HG03565 (cell line): ENCODE measurements at regions not wholly inside any gene's neighbourhood (a gene's known extent, or its start where the extent isn't known, plus 50 kb on each side); places are given as distances from the start of the nearest gene placed in this dataset.

Source experiments
- ATAC-seq: cut with Tn5 transposase; IDR thresholded peaks from one replicate; pipeline ENCODE4 v1.9.1; 2021; ENCODE audit warnings: mild to moderate bottlenecking, moderate library complexity; ENCODE audit not compliant: unreplicated experiment

DNA sequence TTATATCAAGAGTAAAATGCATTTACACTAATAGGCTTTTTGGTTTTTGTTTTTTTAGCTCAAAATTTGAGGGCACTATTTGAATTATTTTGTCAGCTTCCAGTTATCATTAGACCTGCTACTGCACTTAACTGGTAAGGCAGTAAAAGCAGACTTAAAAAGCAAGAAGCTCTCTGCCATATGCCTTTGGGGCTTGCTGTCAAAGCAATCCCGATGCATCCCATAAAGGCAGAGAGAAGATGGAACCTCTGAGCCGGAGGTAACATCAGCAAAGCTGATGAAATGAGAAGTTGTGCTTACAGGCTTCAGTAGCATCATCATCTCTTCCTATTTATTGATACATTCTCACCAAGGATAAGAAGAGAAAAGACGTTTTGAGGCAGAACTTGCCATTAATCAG is 1414.3 kb upstream of the CDH6 start:
- ATAC-seq: no peak

DNA sequence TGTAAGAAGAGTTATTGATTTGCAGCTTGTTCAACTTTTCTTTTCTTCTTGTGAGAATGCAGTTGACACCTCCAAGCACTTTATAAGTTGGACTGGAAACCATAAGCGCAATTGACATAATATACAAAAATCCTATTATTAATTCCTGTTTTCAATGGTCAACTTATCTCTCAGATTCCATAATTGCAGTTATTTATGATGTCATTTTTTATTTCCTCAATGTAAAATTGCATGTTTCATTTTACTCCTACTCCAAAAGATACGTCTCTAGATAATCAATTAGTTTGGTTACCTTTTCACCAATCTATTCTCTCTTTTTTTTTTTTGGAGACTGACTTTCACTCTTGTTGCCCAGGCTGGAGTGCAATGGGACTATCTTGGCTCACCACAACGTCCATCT is 1416.1 kb upstream of the CDH6 start:
- no peak for ATAC-seq

GRCh38 chr5:29770936-29771335 is 1422.5 kb upstream of the CDH6 start:
- no peak for ATAC-seq

- ATAC-seq: no peak
Observed at GRCh38 chr5:29769474-29769873, 1424.0 kb upstream of the CDH6 start.

DNA sequence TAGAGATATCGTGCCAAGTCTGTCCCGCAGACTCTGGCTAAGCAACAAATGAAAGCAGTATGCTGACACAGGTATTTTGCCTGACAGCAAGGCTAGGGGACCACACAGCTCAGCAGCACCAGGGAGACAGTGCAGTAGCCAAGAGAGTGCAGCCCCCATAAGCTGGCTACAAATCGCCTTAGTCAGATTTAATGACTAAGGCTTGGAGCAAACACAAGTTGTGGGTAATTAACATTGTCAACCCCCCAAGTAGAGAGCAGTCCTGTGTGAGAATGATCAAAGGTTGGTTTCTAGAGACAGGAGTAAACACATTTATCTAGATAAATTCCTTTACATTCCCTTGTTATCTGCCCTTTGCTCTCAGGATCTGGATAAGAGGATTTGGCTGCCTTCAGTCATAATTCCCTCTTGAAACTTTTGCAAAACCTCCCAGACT is 1434.5 kb upstream of the CDH6 start:
- ATAC-seq: no peak

GRCh38 chr5:29750453-29750852 is 1443.0 kb upstream of the CDH6 start:
- ATAC-seq: no peak

DNA sequence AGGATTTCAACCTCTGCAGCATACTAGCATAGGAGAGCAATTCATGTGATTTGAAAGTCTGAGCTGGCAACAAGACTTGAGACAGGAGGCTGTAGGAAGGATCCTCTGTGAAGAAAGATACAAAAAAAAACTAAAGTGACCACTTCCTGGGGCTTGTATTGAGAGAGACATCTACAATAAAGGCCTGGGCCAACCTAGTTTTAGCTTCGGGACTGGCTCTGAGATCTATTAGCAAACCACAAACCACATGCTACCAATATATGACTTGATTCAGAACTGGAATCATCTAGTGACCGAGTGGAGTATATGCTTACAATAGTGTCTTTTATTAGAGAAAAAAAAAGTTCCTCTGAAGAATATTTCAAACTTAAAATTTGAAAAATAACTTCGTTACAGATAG is 1448.9 kb upstream of the CDH6 start:
- no peak for ATAC-seq

- ATAC-seq: no peak
Observed at GRCh38 chr5:29720954-29721353, 1472.5 kb upstream of the CDH6 start.

- no peak for ATAC-seq
Observed at GRCh38 chr5:29719171-29719570, 1474.3 kb upstream of the CDH6 start.

DNA sequence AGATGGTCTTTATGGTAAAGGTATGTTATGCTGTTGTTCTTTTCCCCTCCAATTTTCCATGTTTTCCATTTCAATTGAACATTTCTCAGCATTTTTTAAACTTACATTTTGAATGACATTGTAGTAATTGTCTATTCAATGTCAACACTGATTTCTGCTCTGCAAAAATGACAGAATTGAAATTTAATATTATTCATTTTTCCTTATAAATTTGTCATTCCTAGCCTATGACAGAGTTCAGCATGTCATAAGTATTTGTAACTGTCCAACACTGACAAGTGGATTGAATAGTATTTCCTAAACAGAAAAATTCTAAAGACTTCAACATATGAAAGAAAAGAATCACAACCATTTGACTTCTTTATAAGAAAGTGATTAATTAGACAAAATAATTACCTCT is 1478.3 kb upstream of the CDH6 start:
- no peak for ATAC-seq

DNA sequence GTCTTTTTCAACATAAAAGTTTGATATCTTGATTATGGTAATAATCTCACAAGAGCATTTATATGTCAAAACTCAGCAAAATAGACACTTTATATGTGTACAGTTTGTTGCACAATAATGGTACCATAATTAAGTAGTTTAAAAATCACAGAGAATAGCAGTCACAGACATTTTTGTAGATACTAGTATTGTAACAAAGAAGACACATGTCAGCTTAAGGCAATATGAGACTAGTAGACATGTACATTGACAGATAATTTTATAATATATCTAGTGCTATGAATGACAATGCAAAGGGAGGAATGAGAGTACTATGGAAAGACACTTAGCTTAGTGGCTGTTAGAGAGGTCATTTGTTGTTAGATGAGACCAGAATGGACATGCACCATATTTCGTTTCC is 1490.6 kb upstream of the CDH6 start:
- no peak for ATAC-seq

DNA sequence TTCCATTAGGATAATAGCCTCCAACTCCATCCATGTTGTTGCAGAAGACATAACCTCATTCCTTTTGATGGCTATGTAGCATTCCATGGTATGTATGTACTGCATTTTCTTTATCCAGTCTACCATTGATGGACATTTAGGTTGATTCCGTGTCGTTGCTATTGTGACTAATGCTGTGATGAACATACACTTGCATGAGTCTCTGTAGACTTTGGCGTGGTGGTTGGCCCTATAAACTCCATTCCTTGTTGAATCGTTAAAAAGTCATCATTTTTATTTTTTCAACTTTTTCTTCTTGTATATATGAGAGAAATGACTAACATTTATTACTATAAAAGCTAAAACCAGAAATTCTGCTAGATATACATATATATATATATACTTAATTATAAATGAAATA is 1491.9 kb upstream of the CDH6 start:
- ATAC-seq: no peak

DNA sequence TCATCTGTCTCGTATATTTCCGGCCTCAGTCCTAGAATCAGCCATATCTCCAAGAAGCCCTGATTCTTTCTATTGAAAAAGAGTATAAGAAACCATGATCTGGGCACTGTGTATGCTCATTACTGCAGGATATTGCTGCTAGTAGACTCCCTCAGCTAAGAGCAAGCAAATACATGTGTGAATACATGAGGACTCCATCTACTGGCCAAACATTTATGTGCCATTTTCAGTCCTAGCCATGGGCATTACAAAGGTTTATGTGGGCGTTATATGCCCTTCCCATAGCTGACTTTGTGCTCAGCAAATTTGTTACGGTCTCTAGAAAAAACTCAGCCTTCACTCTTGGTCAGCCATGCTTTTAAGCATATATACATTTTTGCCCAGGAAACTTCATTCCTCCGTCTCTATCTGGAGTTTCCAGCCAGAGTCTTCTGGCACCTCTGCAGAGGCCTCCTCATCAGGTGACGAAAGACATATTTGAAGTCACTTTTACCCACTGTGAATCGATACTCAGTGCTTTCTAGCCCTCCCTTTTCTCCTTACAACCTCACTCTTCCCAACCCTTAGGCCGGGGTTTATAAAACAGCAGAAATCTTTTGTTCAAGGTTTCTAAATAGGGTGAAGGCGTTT is 1495.6 kb upstream of the CDH6 start:
- ATAC-seq: no peak

- ATAC-seq: no peak
Observed at GRCh38 chr5:29697278-29697677, 1496.2 kb upstream of the CDH6 start.

GRCh38 chr5:29672678-29673077 is 1520.8 kb upstream of the CDH6 start:
- no peak for ATAC-seq

- ATAC-seq: no peak
Observed at GRCh38 chr5:29662876-29663275, 1530.6 kb upstream of the CDH6 start.

DNA sequence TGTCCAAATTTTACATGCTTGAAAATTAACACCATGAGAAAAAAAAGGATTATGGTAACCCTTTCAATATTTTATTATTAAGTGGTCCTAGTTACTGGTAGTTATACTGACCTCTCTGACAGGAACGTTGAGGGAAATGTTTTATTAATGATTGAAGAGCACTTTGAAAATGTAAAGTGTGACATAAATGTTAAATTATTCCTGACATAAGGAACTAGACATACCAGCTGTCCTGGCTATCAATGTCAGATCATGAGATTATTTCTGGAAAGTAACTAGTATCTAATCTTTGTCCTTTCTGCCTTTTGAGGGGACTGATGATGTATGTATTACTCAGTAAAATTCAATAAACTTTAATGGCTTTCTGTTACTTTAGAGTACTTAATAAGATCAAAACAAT is 1538.5 kb upstream of the CDH6 start:
- ATAC-seq: no peak

GRCh38 chr5:29649321-29649720 is 1544.2 kb upstream of the CDH6 start:
- no peak for ATAC-seq

DNA sequence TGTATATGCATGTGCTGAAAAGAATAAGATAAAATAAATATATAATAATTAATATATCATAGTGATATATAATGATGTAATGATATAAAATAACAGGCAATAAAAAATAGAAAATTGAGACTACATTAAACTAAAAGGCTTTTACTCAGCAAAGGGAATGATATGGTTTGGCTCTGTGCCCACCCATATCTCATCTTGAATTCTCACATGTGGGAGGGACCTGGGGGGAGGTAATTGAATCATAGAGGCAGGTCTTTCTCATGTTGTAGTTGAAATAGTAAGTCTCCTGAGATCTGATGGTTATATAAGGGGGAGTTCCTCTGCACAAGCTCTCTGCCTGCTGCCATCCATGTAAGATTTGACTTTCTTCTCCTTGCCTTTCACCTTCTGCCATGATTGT is 1550.9 kb upstream of the CDH6 start:
- no peak for ATAC-seq

DNA sequence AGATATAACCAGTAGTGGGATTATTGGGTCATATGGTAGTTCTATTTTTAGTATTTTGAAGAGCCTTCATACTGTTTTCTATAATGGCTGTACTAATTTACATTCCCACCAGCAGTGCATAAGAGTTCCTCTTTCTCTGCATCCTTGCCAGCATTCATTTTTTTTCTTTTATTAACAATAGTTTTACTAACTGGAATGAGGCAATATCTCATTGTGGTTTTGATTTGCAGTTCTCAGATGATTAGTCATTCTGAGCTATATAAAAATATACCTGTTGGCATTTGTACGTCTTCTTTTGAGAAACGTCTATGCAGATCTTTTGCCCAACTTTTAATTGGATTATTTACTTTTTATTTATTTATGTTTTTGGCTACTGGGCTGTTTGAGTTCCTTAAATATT is 1579.3 kb upstream of the CDH6 start:
- ATAC-seq: no peak

DNA sequence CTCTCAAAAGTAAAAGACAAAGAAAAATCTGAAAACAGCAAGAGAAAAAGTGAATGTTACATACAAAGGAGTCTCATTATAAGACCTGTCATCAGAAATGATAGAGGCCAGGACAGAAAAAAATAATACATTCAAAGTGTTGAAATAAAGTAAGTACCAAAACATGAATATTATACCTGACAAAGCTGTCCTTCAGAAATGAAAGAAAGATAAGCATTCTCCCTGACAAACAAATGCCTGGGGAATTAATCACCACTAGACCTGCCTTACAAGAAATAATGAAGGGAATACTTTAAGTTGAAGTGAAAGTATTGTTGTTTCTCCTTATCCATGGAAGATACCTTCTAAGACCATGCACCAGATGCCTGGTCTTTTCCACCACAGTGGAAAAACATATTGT is 1605.2 kb upstream of the CDH6 start:
- ATAC-seq: no peak

DNA sequence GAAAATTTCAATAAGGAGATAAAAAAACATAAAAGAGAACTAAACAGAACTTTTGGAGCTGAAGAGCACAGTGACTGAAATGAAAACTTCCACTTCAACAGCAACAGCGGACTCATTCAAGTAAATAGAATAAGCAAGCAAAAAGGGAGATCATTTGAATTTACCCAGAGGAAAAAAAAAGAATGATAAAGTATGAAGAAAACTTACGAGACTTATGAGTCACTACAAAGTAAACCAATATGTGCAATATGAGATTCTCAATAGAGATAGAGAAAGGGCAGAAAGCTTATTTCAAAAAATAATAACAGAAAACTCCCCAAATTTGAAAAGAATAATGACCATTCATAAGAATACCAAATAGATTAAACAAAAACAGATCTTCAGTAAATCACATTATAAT is 1605.7 kb upstream of the CDH6 start:
- ATAC-seq: no peak

DNA sequence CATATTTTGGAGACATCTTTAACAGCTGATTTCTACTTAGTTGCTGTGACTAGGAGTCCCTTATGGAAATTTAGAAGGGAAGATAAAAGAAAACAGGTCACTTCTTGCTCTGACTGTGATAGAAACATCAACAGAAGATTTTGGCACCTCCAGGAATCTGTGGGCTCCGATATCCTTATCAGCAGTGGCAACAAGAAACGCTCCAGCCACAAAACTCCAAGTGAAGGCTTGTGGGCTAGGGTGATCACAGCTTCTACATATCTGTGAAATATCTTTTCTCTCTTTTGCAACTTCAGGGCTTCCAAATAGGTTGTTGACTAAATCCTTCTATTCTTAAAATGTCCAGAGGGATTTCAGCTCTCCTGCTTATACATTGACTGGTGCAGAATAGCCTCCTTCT is 1625.5 kb upstream of the CDH6 start:
- ATAC-seq: no peak

GRCh38 chr5:29561564-29561963 is 1631.9 kb upstream of the CDH6 start:
- no peak for ATAC-seq
